ENCODE measurements at regions not wholly inside any gene's neighbourhood (a gene's known extent, or its start where the extent isn't known, plus 50 kb on each side); places are given as distances from the start of the nearest gene placed in this dataset.

- TF ChIP-seq POLR2AphosphoS5 (IDR thresholded peaks at IDR 0.05; ENCODE audit: low read depth, low read length) (no peak), CTCF (IDR thresholded peaks at IDR 0.05) (no peak), CHD2 (IDR thresholded peaks at IDR 0.05; ENCODE audit: low read length, partially characterized antibody) (no peak), REST (IDR thresholded peaks at IDR 0.05; ENCODE audit: low read depth, low read length) (no peak), JUND (IDR thresholded peaks at IDR 0.05) (no peak), RAD21 (IDR thresholded peaks at IDR 0.05; ENCODE audit: low read length) (no peak), YY1 (IDR thresholded peaks at IDR 0.05; ENCODE audit: low read depth) (no peak), SMC3 (IDR thresholded peaks at IDR 0.05; ENCODE audit: low read depth, low read length) (no peak), EZH2phosphoT487 (IDR thresholded peaks at IDR 0.05; ENCODE audit: borderline replicate concordance, low read depth) (no peak)
These were observed 679.0 kb upstream of the CA10 start for GRCh38 chr17:52837492-52837891.
